Vagina (tissue), 2 donors: ENCODE measurements at regions not wholly inside any gene's neighbourhood (a gene's known extent, or its start where the extent isn't known, plus 50 kb on each side); places are given as distances from the start of the nearest gene placed in this dataset.

ENCODE experiments used
- CTCF ChIP-seq, 3 experiments: fragments of 450-650 bp in 2 of 3; fragments of 200-600 bp in 1 of 3; sonication (generic) in 1 of 3; IDR thresholded peaks; one replicate each; pipeline ENCODE4 v1.5.1; 2017 to 2019; ENCODE audit warnings: antibody characterized with exemption in 3 of 3, mild to moderate bottlenecking in 2 of 3, moderate library complexity in 2 of 3
- POLR2A ChIP-seq, 2 donors: fragments of 450-650 bp; IDR thresholded peaks; one replicate each; pipeline ENCODE4 v1.6.1; 2017; ENCODE audit warnings: antibody characterized with exemption in 2 of 2, mild to moderate bottlenecking in 2 of 2, moderate library complexity in 2 of 2

GRCh38 chr12:126212824-126213223 lies 1147.6 kb downstream of the AACS start:
- TF ChIP-seq POLR2A (IDR thresholded peaks at IDR 0.05): no peak
- no peak for TF ChIP-seq CTCF (IDR thresholded peaks at IDR 0.05)
